Prostate gland (tissue), 2 donors: ENCODE measurements at regions not wholly inside any gene's neighbourhood (a gene's known extent, or its start where the extent isn't known, plus 50 kb on each side); places are given as distances from the start of the nearest gene placed in this dataset.

Source experiments
- DNase-seq: peaks from one replicate; pipeline ENCODE4 v3.0.0-alpha.2; 2019; ENCODE audit warnings: low spot score
- H3K27ac ChIP-seq, 2 donors: fragments of 200-600 bp; sonication (generic); 2 replicates each; pipeline ENCODE4 v1.5.1; 2017 to 2019
- H3K27me3 ChIP-seq: fragments of 200-600 bp; sonication (generic); replicated peaks from 2 replicates; pipeline ENCODE4 v1.5.1; 2019; ENCODE audit not compliant: insufficient read depth
- H3K36me3 ChIP-seq, 2 donors: fragments of 200-600 bp; sonication (generic); 1 replicate in 1 of 2; 2 replicates in 1 of 2; pipeline versions ENCODE4 v1.5.1 to v1.8.1; 2017 to 2019
- H3K4me1 ChIP-seq: fragments of 200-600 bp; sonication (generic); replicated peaks from 2 replicates; pipeline ENCODE4 v1.5.1; 2019
- H3K4me3 ChIP-seq, 2 donors: fragments of 200-600 bp; sonication (generic); 2 replicates each; pipeline ENCODE4 v1.5.1; 2017 to 2019
- H3K9me3 ChIP-seq: fragments of 200-600 bp; sonication (generic); 2 replicates; pipeline ENCODE4 v1.5.1; 2017
- POLR2A ChIP-seq: fragments of 450-650 bp; IDR thresholded peaks from one replicate; pipeline ENCODE4 v1.6.1; 2016; ENCODE audit warnings: antibody characterized with exemption, mild to moderate bottlenecking
- POLR2AphosphoS5 ChIP-seq: sonication (generic); formaldehyde crosslinking; IDR thresholded peaks from one replicate; pipeline ENCODE4 v1.6.1; 2017; ENCODE audit warnings: antibody characterized with exemption
- WGBS: methylation state at CpG from one replicate; pipeline ENCODE4 v1.1.5; 2018; 5-methylcytosine and 5-hydroxymethylcytosine counted together
- intact Hi-C: fragments of 100-400 bp; cut with DNase I; formaldehyde crosslinking; loops from one replicate; pipeline ENCODE4 v1.14.2; 2022
- TF ChIP-seq, protein P1 (sequence below), 4 experiments: fragments of 200-600 bp in 2 of 4; fragments of 450-650 bp in 2 of 4; sonication (generic) in 2 of 4; IDR thresholded peaks; 1 replicate in 3 of 4; 2 replicates in 1 of 4; pipeline ENCODE4 v1.5.1; 2016 to 2019; ENCODE audit warnings: antibody characterized with exemption in 4 of 4, mild to moderate bottlenecking in 2 of 4, moderate library complexity in 2 of 4

DNA sequence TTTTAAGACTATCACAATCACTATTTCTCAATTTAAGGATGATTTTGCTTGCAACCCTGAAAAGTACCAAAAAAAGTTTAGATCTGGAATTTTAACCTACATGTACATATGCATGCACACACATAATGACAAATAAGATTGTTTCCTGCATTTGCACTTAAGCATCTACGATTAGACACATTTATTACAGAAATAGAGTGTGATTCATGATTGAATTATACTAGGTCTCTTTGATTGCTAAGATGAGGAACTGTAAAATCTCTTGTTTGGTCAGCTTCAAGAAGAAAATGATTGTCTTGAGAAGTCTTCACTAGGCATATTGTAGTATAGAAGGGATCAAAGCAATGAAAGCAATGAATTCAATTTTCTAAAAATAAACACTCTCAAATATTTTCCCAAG is 185.9 kb upstream of the AGR3 start:
- H3K9me3 ChIP-seq: no peaks in the 10 kb centered on the region
- WGBS: 70% methylated on average over 1 of the region's 1 CpG
- no peak overlapping the region for H3K27ac ChIP-seq
- no peak for DNase-seq
- no peaks in the 10 kb centered on the region for H3K36me3 ChIP-seq
- no peaks in the 10 kb centered on the region for H3K27me3 ChIP-seq
- no peak overlapping the region for H3K4me3 ChIP-seq
- intact Hi-C loops: no loop called here
- TF ChIP-seq POLR2A: no peak
- TF ChIP-seq, protein P1, sequence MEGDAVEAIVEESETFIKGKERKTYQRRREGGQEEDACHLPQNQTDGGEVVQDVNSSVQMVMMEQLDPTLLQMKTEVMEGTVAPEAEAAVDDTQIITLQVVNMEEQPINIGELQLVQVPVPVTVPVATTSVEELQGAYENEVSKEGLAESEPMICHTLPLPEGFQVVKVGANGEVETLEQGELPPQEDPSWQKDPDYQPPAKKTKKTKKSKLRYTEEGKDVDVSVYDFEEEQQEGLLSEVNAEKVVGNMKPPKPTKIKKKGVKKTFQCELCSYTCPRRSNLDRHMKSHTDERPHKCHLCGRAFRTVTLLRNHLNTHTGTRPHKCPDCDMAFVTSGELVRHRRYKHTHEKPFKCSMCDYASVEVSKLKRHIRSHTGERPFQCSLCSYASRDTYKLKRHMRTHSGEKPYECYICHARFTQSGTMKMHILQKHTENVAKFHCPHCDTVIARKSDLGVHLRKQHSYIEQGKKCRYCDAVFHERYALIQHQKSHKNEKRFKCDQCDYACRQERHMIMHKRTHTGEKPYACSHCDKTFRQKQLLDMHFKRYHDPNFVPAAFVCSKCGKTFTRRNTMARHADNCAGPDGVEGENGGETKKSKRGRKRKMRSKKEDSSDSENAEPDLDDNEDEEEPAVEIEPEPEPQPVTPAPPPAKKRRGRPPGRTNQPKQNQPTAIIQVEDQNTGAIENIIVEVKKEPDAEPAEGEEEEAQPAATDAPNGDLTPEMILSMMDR (IDR thresholded peaks at IDR 0.05): no peak
- no peak for TF ChIP-seq POLR2AphosphoS5
- H3K4me1 ChIP-seq: no peaks in the 10 kb centered on the region

DNA sequence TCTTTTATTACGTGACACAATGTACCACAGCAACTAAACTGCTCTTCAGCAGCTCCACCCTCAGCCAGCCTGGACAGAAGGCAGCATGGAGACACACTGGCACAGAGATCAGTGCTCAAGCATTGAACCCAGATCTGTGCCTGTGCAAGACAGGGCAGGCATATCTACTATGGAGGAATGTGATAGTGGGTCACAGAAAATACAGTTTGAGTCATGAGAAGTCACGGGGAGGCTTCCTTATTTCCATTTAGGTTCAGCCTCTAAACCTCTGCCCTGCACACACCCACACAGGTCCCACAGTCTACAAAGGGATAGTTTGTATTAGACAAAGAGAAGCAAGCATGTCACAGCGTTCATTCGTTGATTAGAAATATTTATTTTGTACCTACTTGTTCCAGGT is 187.4 kb upstream of the AGR3 start:
- Histone ChIP-seq H3K36me3 (no peaks in the 10 kb centered on the region), H3K4me3 (no peak overlapping the region), H3K9me3 (no peaks in the 10 kb centered on the region), H3K27me3 (no peaks in the 10 kb centered on the region), H3K4me1 (no peaks in the 10 kb centered on the region), H3K27ac (no peak overlapping the region)
- intact Hi-C loops: no loop called here
- DNase-seq: no peak
- WGBS: 61% methylated on average over 4 of the region's 4 CpGs
- TF ChIP-seq POLR2AphosphoS5 (no peak), POLR2A (no peak)
- TF ChIP-seq, protein P1 (IDR thresholded peaks at IDR 0.05): no peak

DNA sequence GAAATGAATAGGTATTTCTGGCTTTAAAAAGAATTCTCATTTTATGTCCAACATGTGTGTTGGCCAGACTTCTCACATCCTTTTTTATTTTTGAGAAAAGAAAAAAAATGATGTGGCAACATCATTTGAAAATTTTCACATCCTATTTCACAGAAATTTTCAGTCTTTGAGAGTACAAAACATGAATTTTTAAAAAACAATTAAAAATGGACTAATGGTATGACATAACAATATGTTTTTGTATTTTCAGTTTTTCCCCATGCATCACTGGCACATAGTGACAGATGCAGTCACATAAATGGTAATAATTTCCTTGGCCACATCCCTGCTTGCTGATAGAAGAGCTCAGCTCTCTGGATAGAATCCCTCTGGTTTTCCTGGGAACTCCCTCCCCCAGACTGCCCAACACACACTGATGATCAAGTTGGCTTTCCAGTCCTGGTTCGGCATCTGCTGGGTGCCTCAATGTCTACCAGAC is 188.5 kb upstream of the AGR3 start:
- DNase-seq: no peak
- H3K27ac ChIP-seq: no peak overlapping the region

DNA sequence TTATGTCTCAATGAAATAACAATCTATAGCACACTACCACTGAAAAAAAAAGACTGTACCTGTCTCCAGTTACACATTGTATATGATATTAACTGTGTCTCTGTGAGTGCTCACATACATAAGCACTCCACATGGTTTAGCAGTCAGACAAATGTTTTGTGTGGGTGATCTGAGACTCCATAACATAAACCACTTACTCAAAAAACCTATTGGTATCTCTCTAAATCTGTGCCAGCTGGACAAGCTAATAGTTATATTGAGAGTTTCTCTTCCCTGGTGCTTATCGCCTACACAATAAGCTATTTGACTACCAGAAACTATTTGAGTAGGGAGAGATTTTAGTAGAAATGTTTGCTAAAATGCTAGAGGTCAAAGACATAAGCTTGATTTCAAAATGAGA is 190.1 kb upstream of the AGR3 start:
- no peaks in the 10 kb centered on the region for H3K4me1 ChIP-seq
- TF ChIP-seq, protein P1 (IDR thresholded peaks at IDR 0.05): no peak
- TF ChIP-seq POLR2A: no peak
- TF ChIP-seq POLR2AphosphoS5: no peak
- no peak overlapping the region for H3K4me3 ChIP-seq
- WGBS: 65% methylated on average over 1 of the region's 1 CpG
- H3K9me3 ChIP-seq: no peaks in the 10 kb centered on the region
- no peak for DNase-seq
- no peaks in the 10 kb centered on the region for H3K27me3 ChIP-seq
- H3K36me3 ChIP-seq: no peaks in the 10 kb centered on the region
- no peak overlapping the region for H3K27ac ChIP-seq
- intact Hi-C loops: no loop called here

More for the DNA sequence above, 188.5 kb upstream of the AGR3 start:
- H3K4me3 ChIP-seq: no peak overlapping the region
- H3K27me3 ChIP-seq: no peaks in the 10 kb centered on the region
- no peaks in the 10 kb centered on the region for H3K4me1 ChIP-seq
- TF ChIP-seq, protein P1 (IDR thresholded peaks at IDR 0.05): no peak
- TF ChIP-seq POLR2A (no peak), POLR2AphosphoS5 (no peak)
- no peaks in the 10 kb centered on the region for H3K36me3 ChIP-seq
- no peaks in the 10 kb centered on the region for H3K9me3 ChIP-seq
- WGBS: 77% methylated on average over 1 of the region's 1 CpG
- intact Hi-C loops: no loop called here

DNA sequence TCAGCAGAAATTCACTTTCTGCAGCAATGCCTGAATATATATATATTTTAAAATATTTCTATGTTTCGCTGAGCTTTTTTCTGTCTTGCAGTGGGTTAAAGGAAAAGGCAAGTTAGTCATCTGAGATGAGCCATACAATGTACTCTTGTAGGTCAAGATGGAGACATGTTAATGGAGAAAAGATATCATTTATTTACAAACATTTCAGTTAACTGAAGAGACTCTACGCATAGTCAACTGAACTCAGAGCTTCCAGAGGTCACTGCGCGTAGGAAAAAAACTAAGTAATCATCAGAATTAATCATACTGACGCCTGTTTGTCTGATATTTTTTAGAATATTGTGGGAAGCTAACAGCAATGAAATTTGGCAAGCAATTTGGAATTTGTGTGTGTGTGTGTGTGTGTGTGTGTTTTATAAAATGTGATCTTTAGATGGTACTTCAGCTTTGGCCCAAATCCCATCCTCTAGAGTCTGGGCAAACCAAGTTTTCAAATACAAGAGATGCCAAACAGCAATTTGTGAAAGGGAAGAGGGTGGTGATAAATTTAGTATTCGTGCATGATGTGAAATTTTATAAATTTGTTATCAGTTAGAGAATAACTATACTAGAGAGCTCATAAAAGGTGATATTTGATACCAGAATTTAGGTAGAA is 193.9 kb upstream of the AGR3 start:
- H3K36me3 ChIP-seq: no peaks in the 10 kb centered on the region
- no peak for TF ChIP-seq POLR2A
- TF ChIP-seq, protein P1 (IDR thresholded peaks at IDR 0.05): no peak
- TF ChIP-seq POLR2AphosphoS5: no peak
- intact Hi-C loops: no loop called here
- no peaks in the 10 kb centered on the region for H3K9me3 ChIP-seq
- no peak overlapping the region for H3K4me3 ChIP-seq
- 86% methylated on average over 6 of the region's 6 CpGs for WGBS
- no peaks in the 10 kb centered on the region for H3K4me1 ChIP-seq
- H3K27me3 ChIP-seq: no peaks in the 10 kb centered on the region
- H3K27ac ChIP-seq: no peak overlapping the region
- no peak for DNase-seq
